Neural cell (in vitro differentiated cells): ENCODE measurements at regions not wholly inside any gene's neighbourhood (a gene's known extent, or its start where the extent isn't known, plus 50 kb on each side); places are given as distances from the start of the nearest gene placed in this dataset.

Experiments used
- H2AFZ ChIP-seq: fragments of 200-600, 300-800 bp; sonication (generic), shearing (Covaris generic); 2 replicates; pipeline ENCODE4 v1.6.0; 2014; ENCODE audit warnings: low read depth, mild to moderate bottlenecking, antibody characterized with exemption, low read length, moderate library complexity
- H3F3A ChIP-seq: fragments of 200-600 bp; shearing (Covaris generic); 2 replicates; pipeline ENCODE4 v1.6.1; 2016; ENCODE audit warnings: mild to moderate bottlenecking, moderate library complexity, mixed read lengths, antibody characterized with exemption, low read length; ENCODE audit not compliant: insufficient read depth, poor library complexity, severe bottlenecking
- H3K27ac ChIP-seq: fragments of 200-600, 300-800 bp; sonication (generic), shearing (Covaris generic); 2 replicates; pipeline ENCODE4 v1.5.1; 2014; ENCODE audit warnings: mild to moderate bottlenecking, low read length, moderate library complexity
- H3K27me3 ChIP-seq: fragments of 300-800, 200-600 bp; sonication (generic), shearing (Covaris generic); 2 replicates; pipeline ENCODE4 v1.6.0; 2014; ENCODE audit warnings: mild to moderate bottlenecking, low read depth, low read length, moderate library complexity; ENCODE audit not compliant: insufficient read depth
- H3K36me3 ChIP-seq: fragments of 300-800, 200-600 bp; sonication (generic), shearing (Covaris generic); 2 replicates; pipeline ENCODE4 v1.5.1; 2014; ENCODE audit warnings: mild to moderate bottlenecking, antibody characterized with exemption, low read length, moderate library complexity; ENCODE audit not compliant: insufficient read depth
- H3K4me2 ChIP-seq: fragments of 300-800, 200-600 bp; sonication (generic), shearing (Covaris generic); 2 replicates; pipeline ENCODE4 v1.6.0; 2014; ENCODE audit warnings: mild to moderate bottlenecking, low read length
- H3K4me3 ChIP-seq: fragments of 300-800, 200-600 bp; sonication (generic), shearing (Covaris generic); 2 replicates; pipeline ENCODE4 v1.5.1; 2014; ENCODE audit warnings: mild to moderate bottlenecking, low read length, moderate library complexity
- H3K79me2 ChIP-seq: fragments of 200-600 bp; shearing (Covaris generic); replicated peaks from 2 replicates; pipeline ENCODE4 v1.6.0; 2014; ENCODE audit warnings: mild to moderate bottlenecking, low read length, moderate library complexity; ENCODE audit not compliant: insufficient read depth
- H3K9ac ChIP-seq: fragments of 300-800, 200-600 bp; sonication (generic), shearing (Covaris generic); 2 replicates; pipeline ENCODE4 v1.6.1; 2016; ENCODE audit warnings: mild to moderate bottlenecking, low read length, mixed read lengths
- H3K9me2 ChIP-seq: fragments of 200-600 bp; shearing (Covaris generic); 2 replicates; pipeline ENCODE4 v1.6.1; 2016; ENCODE audit warnings: mild to moderate bottlenecking, low read length, mixed read lengths; ENCODE audit not compliant: insufficient read depth
- H3K9me3 ChIP-seq: fragments of 200-600, 300-800 bp; sonication (generic), shearing (Covaris generic); 2 replicates; pipeline ENCODE4 v1.6.1; 2016; ENCODE audit warnings: mild to moderate bottlenecking, mixed run types, low read length, moderate library complexity, mixed read lengths
- H4K20me1 ChIP-seq: fragments of 200-600 bp; shearing (Covaris generic); 2 replicates; pipeline ENCODE4 v1.6.1; 2016; ENCODE audit warnings: mild to moderate bottlenecking, mixed run types; ENCODE audit not compliant: insufficient read depth
- CTCF ChIP-seq: fragments of 450-650 bp; IDR thresholded peaks from 2 replicates; pipeline ENCODE4 v1.5.1; 2014; ENCODE audit warnings: antibody characterized with exemption, mild to moderate bottlenecking, moderate library complexity; ENCODE audit not compliant: poor library complexity, severe bottlenecking
- EP300 ChIP-seq: fragments of 450-650 bp; conservative IDR thresholded peaks from 2 replicates; pipeline ENCODE4 v1.6.1; 2014; ENCODE audit warnings: antibody characterized with exemption, mild to moderate bottlenecking, moderate library complexity; ENCODE audit not compliant: poor library complexity, severe bottlenecking
- EZH2 ChIP-seq: fragments of 200-600, 300-800 bp; shearing (Covaris generic), sonication (generic); IDR thresholded peaks from 2 replicates; pipeline ENCODE4 v1.6.1; 2014; ENCODE audit warnings: antibody characterized with exemption, low read length, borderline replicate concordance, mild to moderate bottlenecking; ENCODE audit not compliant: insufficient read depth, poor library complexity, severe bottlenecking
- MXI1 ChIP-seq: fragments of 450-650 bp; conservative IDR thresholded peaks from 2 replicates; pipeline ENCODE4 v1.6.1; 2014; ENCODE audit warnings: antibody characterized with exemption, mild to moderate bottlenecking; ENCODE audit not compliant: poor library complexity, severe bottlenecking
- POLR2AphosphoS5 ChIP-seq: IDR thresholded peaks from 2 replicates; pipeline ENCODE4 v1.6.1; 2012
- RAD21 ChIP-seq: fragments of 450-650 bp; conservative IDR thresholded peaks from 2 replicates; pipeline ENCODE4 v1.6.1; 2014; ENCODE audit warnings: antibody characterized with exemption, mild to moderate bottlenecking, moderate library complexity
- REST ChIP-seq: IDR thresholded peaks from 2 replicates; pipeline ENCODE4 v1.6.1; 2012; ENCODE audit warnings: borderline replicate concordance
- SMC3 ChIP-seq: fragments of 450-650 bp; conservative IDR thresholded peaks from 2 replicates; pipeline ENCODE4 v1.6.1; 2014; ENCODE audit warnings: antibody characterized with exemption, mild to moderate bottlenecking, moderate library complexity; ENCODE audit not compliant: poor library complexity
- TAF1 ChIP-seq: IDR thresholded peaks from 2 replicates; pipeline ENCODE4 v1.6.1; 2012; ENCODE audit warnings: low read depth

GRCh38 chr2:175575346-175576258 is 394.1 kb upstream of the ATP5MC3 start:
- H3K4me3 ChIP-seq: peak overlapping the region; percentile 31
- no peaks in the 10 kb centered on the region for H3K9me3 ChIP-seq
- H3K27ac ChIP-seq: peak overlapping the region; percentile 43
- peak overlapping the region; percentile 7 for H3K4me2 ChIP-seq
- no peak overlapping the region for H2AFZ ChIP-seq
- H3K27me3 ChIP-seq: no peaks in the 10 kb centered on the region
- H3K79me2 ChIP-seq: no peaks in the 10 kb centered on the region
- H3K36me3 ChIP-seq: no peaks in the 10 kb centered on the region
- no peak for TF ChIP-seq TAF1
- no peak for TF ChIP-seq RAD21
- TF ChIP-seq EZH2: no peak
- TF ChIP-seq MXI1: no peak
- TF ChIP-seq POLR2AphosphoS5: no peak
- TF ChIP-seq REST: no peak
- TF ChIP-seq EP300: no peak
- no peak for TF ChIP-seq CTCF
- TF ChIP-seq SMC3: no peak
- no peaks in the 10 kb centered on the region for H4K20me1 ChIP-seq
- H3F3A ChIP-seq: no peaks in the 10 kb centered on the region
- H3K9me2 ChIP-seq: no peaks in the 10 kb centered on the region
- no peak overlapping the region for H3K9ac ChIP-seq

GRCh38 chr2:175574069-175574468 is 392.6 kb upstream of the ATP5MC3 start:
- Histone ChIP-seq H3K4me2 (no peak overlapping the region), H3K9ac (no peak overlapping the region), H3K79me2 (no peaks in the 10 kb centered on the region), H2AFZ (no peak overlapping the region), H3K27ac (no peak overlapping the region), H3F3A (no peaks in the 10 kb centered on the region), H3K27me3 (no peaks in the 10 kb centered on the region), H3K4me3 (no peak overlapping the region), H4K20me1 (no peaks in the 10 kb centered on the region), H3K36me3 (no peaks in the 10 kb centered on the region), H3K9me2 (no peaks in the 10 kb centered on the region), H3K9me3 (no peaks in the 10 kb centered on the region)
- TF ChIP-seq CTCF (no peak), TAF1 (no peak), SMC3 (no peak), EP300 (no peak), REST (no peak), EZH2 (no peak), POLR2AphosphoS5 (no peak), RAD21 (no peak), MXI1 (no peak)
